Transverse colon (tissue), 4 donors: ENCODE measurements at regions not wholly inside any gene's neighbourhood (a gene's known extent, or its start where the extent isn't known, plus 50 kb on each side); places are given as distances from the start of the nearest gene placed in this dataset.

Experiments used
- EP300 ChIP-seq: sonication (generic); formaldehyde crosslinking; IDR thresholded peaks from one replicate; pipeline ENCODE4 v1.6.1; 2017; ENCODE audit warnings: antibody characterized with exemption, low read depth
- POLR2A ChIP-seq: fragments of 450-650 bp; IDR thresholded peaks from one replicate; pipeline ENCODE4 v1.6.1; 2016; ENCODE audit warnings: antibody characterized with exemption, mild to moderate bottlenecking, moderate library complexity
- POLR2AphosphoS5 ChIP-seq, 3 donors: sonication (generic); formaldehyde crosslinking; IDR thresholded peaks; one replicate each; pipeline ENCODE4 v1.6.1; 2016; ENCODE audit warnings: antibody characterized with exemption in 3 of 3
- TF ChIP-seq, protein P1 (sequence below), 5 experiments: fragments of 200-600 bp in 3 of 5; fragments of 450-650 bp in 2 of 5; sonication (generic) in 3 of 5; IDR thresholded peaks; 1 replicate in 2 of 5; 2 replicates in 3 of 5; pipeline ENCODE4 v1.5.1; 2016 to 2017; ENCODE audit warnings: antibody characterized with exemption in 5 of 5, inconsistent platforms in 3 of 5, mild to moderate bottlenecking in 2 of 5, moderate library complexity in 1 of 5

DNA sequence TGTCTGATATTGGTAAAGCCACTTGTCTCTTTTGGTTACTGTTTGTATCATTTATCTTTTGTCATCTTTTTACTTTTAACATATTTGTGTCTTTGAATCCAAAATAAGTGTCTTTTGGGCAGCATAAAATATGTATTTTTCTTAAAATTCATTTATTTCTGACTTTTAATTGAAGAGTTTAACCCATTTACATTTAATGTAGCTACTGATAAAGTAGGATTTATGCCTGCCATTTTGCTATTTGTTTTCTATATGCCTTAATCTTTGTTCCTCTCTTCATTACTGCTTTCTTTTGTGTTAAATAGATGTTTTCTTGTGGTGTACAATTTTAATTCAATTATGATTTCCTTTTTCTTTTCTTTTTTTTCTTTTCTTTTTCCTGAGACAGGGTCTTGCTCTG is 60.9 kb downstream of the ESM1 start:
- TF ChIP-seq, protein P1, sequence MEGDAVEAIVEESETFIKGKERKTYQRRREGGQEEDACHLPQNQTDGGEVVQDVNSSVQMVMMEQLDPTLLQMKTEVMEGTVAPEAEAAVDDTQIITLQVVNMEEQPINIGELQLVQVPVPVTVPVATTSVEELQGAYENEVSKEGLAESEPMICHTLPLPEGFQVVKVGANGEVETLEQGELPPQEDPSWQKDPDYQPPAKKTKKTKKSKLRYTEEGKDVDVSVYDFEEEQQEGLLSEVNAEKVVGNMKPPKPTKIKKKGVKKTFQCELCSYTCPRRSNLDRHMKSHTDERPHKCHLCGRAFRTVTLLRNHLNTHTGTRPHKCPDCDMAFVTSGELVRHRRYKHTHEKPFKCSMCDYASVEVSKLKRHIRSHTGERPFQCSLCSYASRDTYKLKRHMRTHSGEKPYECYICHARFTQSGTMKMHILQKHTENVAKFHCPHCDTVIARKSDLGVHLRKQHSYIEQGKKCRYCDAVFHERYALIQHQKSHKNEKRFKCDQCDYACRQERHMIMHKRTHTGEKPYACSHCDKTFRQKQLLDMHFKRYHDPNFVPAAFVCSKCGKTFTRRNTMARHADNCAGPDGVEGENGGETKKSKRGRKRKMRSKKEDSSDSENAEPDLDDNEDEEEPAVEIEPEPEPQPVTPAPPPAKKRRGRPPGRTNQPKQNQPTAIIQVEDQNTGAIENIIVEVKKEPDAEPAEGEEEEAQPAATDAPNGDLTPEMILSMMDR (IDR thresholded peaks at IDR 0.05) = no peak
- TF ChIP-seq EP300 = no peak
- TF ChIP-seq POLR2AphosphoS5 (IDR thresholded peaks at IDR 0.05) = no peak
- TF ChIP-seq POLR2A = no peak
